HG02852 (cell line): ENCODE measurements at regions not wholly inside any gene's neighbourhood (a gene's known extent, or its start where the extent isn't known, plus 50 kb on each side); places are given as distances from the start of the nearest gene placed in this dataset.

Experiments
- ATAC-seq: cut with Tn5 transposase; IDR thresholded peaks from one replicate; pipeline ENCODE4 v1.9.1; 2021; ENCODE audit warnings: mild to moderate bottlenecking, moderate library complexity; ENCODE audit not compliant: unreplicated experiment

- ATAC-seq: no peak
Observed at GRCh38 chr14:101040538-101041442, 137.3 kb upstream of the RTL1 start.

GRCh38 chr14:101043891-101044290 lies 140.4 kb upstream of the RTL1 start:
- no peak for ATAC-seq

GRCh38 chr14:101044741-101045140 lies 141.2 kb upstream of the RTL1 start:
- no peak for ATAC-seq

GRCh38 chr14:101045511-101045910 lies 142.0 kb upstream of the RTL1 start:
- no peak for ATAC-seq

- ATAC-seq: no peak
Observed at GRCh38 chr14:101046071-101046470, 142.5 kb upstream of the RTL1 start.

- ATAC-seq: no peak
Observed at GRCh38 chr14:101047326-101047725, 143.8 kb upstream of the RTL1 start.

GRCh38 chr14:101048766-101049165 lies 145.2 kb upstream of the RTL1 start:
- no peak for ATAC-seq

- no peak for ATAC-seq
Observed at GRCh38 chr14:101049511-101049910, 146.0 kb upstream of the RTL1 start.

GRCh38 chr14:101049942-101050341 lies 146.4 kb upstream of the RTL1 start:
- no peak for ATAC-seq

- ATAC-seq: no peak
Observed at GRCh38 chr14:101050901-101051490, 147.5 kb upstream of the RTL1 start.

- ATAC-seq: no peak
Observed at GRCh38 chr14:101054671-101055070, 151.1 kb upstream of the RTL1 start.

- no peak for ATAC-seq
Observed at GRCh38 chr14:101055106-101055662, 151.7 kb upstream of the RTL1 start.

GRCh38 chr14:101055776-101056374 lies 152.4 kb upstream of the RTL1 start:
- no peak for ATAC-seq

- ATAC-seq: no peak
Observed at GRCh38 chr14:101056446-101056845, 152.9 kb upstream of the RTL1 start.

- no peak for ATAC-seq
Observed at GRCh38 chr14:101057394-101057793, 153.9 kb upstream of the RTL1 start.

- ATAC-seq: no peak
Observed at GRCh38 chr14:101058571-101058970, 155.0 kb upstream of the RTL1 start.

- ATAC-seq: no peak
Observed at GRCh38 chr14:101060171-101060601, 156.7 kb upstream of the RTL1 start.

- ATAC-seq: no peak
Observed at GRCh38 chr14:101061411-101062064, 158.0 kb upstream of the RTL1 start.

- ATAC-seq: no peak
Observed at GRCh38 chr14:101062065-101062450, 158.5 kb upstream of the RTL1 start.

- no peak for ATAC-seq
Observed at GRCh38 chr14:101062601-101063000, 159.1 kb upstream of the RTL1 start.

GRCh38 chr14:101063121-101063520 lies 159.6 kb upstream of the RTL1 start:
- no peak for ATAC-seq
